ENCODE measurements at regions not wholly inside any gene's neighbourhood (a gene's known extent, or its start where the extent isn't known, plus 50 kb on each side); places are given as distances from the start of the nearest gene placed in this dataset.

DNA sequence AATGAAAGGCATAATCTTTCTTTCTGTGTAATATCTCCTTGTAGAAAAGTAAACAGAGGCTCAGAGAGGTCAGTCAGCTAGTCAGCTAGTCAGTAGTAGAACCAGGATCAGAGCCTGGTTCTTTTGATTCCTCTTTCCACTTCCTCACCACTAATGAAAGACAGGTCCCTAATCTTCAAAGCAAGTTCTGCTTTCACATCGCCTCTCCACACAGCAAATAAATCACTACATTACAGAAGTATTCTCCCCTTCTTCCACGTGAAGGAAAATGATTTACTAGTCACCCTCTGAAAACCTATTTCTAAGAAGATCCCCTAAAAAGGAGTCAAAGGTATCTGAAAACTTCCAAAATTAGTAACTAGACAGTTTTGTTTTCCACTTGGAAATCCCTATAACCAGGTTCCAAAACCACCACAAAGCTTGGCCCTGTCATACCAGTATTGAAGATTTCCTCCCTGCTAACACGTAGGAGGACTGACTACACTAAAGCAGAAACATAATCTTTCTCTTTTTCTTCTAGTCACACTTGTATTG, 140.5 kb upstream of the TARS1 start:
- Histone ChIP-seq H3K9me1 (ENCODE audit: control insufficient read depth, extremely low read depth, insufficient read depth, low read length) (no peaks in the 10 kb centered on the region), H3K4me1 (ENCODE audit: control insufficient read depth, extremely low read depth, insufficient read depth, low read length) (peaks cover 9% of the 10 kb centered on the region), H3K9me3 (ENCODE audit: control insufficient read depth, low read depth, low read length) (no peaks in the 10 kb centered on the region), H3K4me3 (ENCODE audit: control insufficient read depth in 2 of 3, extremely low read depth in 1 of 3, insufficient read depth in 2 of 3, low read depth in 1 of 3, low read length in 3 of 3) (no peak overlapping the region), H3K36me3 (ENCODE audit: control insufficient read depth in 2 of 2, extremely low read depth in 1 of 2, insufficient read depth in 2 of 2, low read length in 2 of 2) (no peaks in the 10 kb centered on the region), H3K27me3 (ENCODE audit: control insufficient read depth, extremely low read depth, insufficient read depth, low read length) (no peaks in the 10 kb centered on the region), H3K9ac (ENCODE audit: control insufficient read depth, extremely low read depth, insufficient read depth, low read length) (no peak overlapping the region), H2AFZ (ENCODE audit: control insufficient read depth, low read length) (peak overlapping the region; percentile 52), H3K4me2 (ENCODE audit: control insufficient read depth, extremely low read depth, insufficient read depth, low read depth, low read length) (peak overlapping the region; percentile 52), H4K20me1 (ENCODE audit: control insufficient read depth, extremely low read depth, insufficient read depth, low read length) (no peaks in the 10 kb centered on the region), H3K27ac (ENCODE audit: control insufficient read depth, insufficient read depth, low read length) (peak overlapping the region; percentile 8), H3K79me2 (ENCODE audit: control insufficient read depth, insufficient read depth, low read length) (no peaks in the 10 kb centered on the region)
- DNase-seq (ENCODE audit: low read depth, low spot score) (no peak), FAIRE-seq (peak; percentile 5)
- TF ChIP-seq, protein P1, sequence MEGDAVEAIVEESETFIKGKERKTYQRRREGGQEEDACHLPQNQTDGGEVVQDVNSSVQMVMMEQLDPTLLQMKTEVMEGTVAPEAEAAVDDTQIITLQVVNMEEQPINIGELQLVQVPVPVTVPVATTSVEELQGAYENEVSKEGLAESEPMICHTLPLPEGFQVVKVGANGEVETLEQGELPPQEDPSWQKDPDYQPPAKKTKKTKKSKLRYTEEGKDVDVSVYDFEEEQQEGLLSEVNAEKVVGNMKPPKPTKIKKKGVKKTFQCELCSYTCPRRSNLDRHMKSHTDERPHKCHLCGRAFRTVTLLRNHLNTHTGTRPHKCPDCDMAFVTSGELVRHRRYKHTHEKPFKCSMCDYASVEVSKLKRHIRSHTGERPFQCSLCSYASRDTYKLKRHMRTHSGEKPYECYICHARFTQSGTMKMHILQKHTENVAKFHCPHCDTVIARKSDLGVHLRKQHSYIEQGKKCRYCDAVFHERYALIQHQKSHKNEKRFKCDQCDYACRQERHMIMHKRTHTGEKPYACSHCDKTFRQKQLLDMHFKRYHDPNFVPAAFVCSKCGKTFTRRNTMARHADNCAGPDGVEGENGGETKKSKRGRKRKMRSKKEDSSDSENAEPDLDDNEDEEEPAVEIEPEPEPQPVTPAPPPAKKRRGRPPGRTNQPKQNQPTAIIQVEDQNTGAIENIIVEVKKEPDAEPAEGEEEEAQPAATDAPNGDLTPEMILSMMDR (optimal IDR thresholded peaks at IDR 0.05 in 1 of 3, IDR thresholded peaks at IDR 0.05 in 1 of 3, conservative IDR thresholded peaks at IDR 0.05 in 1 of 3; ENCODE audit: extremely low read depth in 1 of 3, insufficient read depth in 2 of 3, low read length in 3 of 3) = no peak
- TF ChIP-seq EZH2 (IDR thresholded peaks at IDR 0.05; ENCODE audit: low read length) = no peak
- dilution Hi-C loops (cut with MboI; ENCODE audit: extremely low pct_ligation_motif_present, low sequenced_read_pairs) = no loop called here

DNA sequence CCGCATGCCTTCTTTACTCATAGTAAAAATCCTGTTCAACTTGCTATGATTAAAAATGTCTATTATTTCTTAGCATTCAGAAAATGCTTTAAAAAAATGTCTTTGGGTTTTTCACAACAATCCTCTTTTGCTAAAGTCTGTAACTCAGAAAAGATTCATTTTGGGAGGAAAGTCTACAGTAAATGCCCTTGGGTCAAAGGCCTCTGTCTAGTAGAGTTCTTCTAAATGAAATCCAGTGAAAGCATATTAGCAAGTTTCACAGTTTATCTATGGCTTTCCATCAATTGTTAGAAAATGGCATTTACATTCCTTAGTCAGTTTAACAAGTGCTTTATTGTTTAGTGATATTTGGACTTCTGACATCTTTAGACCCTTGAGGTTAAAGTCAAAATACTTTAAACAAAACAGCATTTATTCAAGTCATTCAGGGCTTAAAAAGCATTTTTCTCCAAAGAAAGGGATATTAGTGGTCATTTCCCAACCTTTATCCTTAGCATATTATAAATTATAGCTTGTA, 137.1 kb upstream of the TARS1 start:
- Histone ChIP-seq H3K79me2 (ENCODE audit: control insufficient read depth, insufficient read depth, low read length) (no peaks in the 10 kb centered on the region), H3K9me1 (ENCODE audit: control insufficient read depth, extremely low read depth, insufficient read depth, low read length) (no peaks in the 10 kb centered on the region), H3K4me3 (ENCODE audit: control insufficient read depth in 2 of 3, extremely low read depth in 1 of 3, insufficient read depth in 2 of 3, low read depth in 1 of 3, low read length in 3 of 3) (no peak overlapping the region), H3K27ac (ENCODE audit: control insufficient read depth, insufficient read depth, low read length) (no peak overlapping the region), H2AFZ (ENCODE audit: control insufficient read depth, low read length) (no peak overlapping the region), H3K27me3 (ENCODE audit: control insufficient read depth, extremely low read depth, insufficient read depth, low read length) (no peaks in the 10 kb centered on the region), H3K36me3 (ENCODE audit: control insufficient read depth in 2 of 2, extremely low read depth in 1 of 2, insufficient read depth in 2 of 2, low read length in 2 of 2) (no peaks in the 10 kb centered on the region), H4K20me1 (ENCODE audit: control insufficient read depth, extremely low read depth, insufficient read depth, low read length) (no peaks in the 10 kb centered on the region), H3K9ac (ENCODE audit: control insufficient read depth, extremely low read depth, insufficient read depth, low read length) (no peak overlapping the region), H3K4me1 (ENCODE audit: control insufficient read depth, extremely low read depth, insufficient read depth, low read length) (peaks cover 9% of the 10 kb centered on the region), H3K9me3 (ENCODE audit: control insufficient read depth, low read depth, low read length) (no peaks in the 10 kb centered on the region), H3K4me2 (ENCODE audit: control insufficient read depth, extremely low read depth, insufficient read depth, low read depth, low read length) (no peak overlapping the region)
- dilution Hi-C loops (cut with MboI; ENCODE audit: extremely low pct_ligation_motif_present, low sequenced_read_pairs) = no loop called here
- DNase-seq (ENCODE audit: low read depth, low spot score) (no peak), FAIRE-seq (no peak)
- TF ChIP-seq, protein P1 (optimal IDR thresholded peaks at IDR 0.05 in 1 of 3, IDR thresholded peaks at IDR 0.05 in 1 of 3, conservative IDR thresholded peaks at IDR 0.05 in 1 of 3; ENCODE audit: extremely low read depth in 1 of 3, insufficient read depth in 2 of 3, low read length in 3 of 3) = no peak
- no peak for TF ChIP-seq EZH2 (IDR thresholded peaks at IDR 0.05; ENCODE audit: low read length)
